Loucy (cell line): ENCODE measurements at regions not wholly inside any gene's neighbourhood (a gene's known extent, or its start where the extent isn't known, plus 50 kb on each side); places are given as distances from the start of the nearest gene placed in this dataset.

ENCODE experiments used
- H2AFZ ChIP-seq: fragments of 200-600 bp; sonication (generic); 2 replicates; pipeline ENCODE4 v1.6.0; 2016; ENCODE audit warnings: antibody characterized with exemption, mild to moderate bottlenecking, low read length, moderate library complexity
- H3F3A ChIP-seq: fragments of 200-600 bp; 2 replicates; pipeline ENCODE4 v1.6.0; 2016; ENCODE audit warnings: antibody characterized with exemption, low read depth, mild to moderate bottlenecking
- H3K27me3 ChIP-seq: fragments of 200-600 bp; sonication (generic); 2 replicates; pipeline ENCODE4 v1.6.1; 2014; ENCODE audit warnings: low read length, mild to moderate bottlenecking; ENCODE audit not compliant: insufficient read depth, poor library complexity, severe bottlenecking
- H3K36me3 ChIP-seq: fragments of 200-600 bp; sonication (generic); 2 replicates; pipeline ENCODE4 v1.6.1; 2016; ENCODE audit warnings: low read length; ENCODE audit not compliant: insufficient read depth
- H3K4me1 ChIP-seq: fragments of 200-600 bp; sonication (generic); 2 replicates; pipeline ENCODE4 v1.5.1; 2014; ENCODE audit warnings: low read length, mild to moderate bottlenecking; ENCODE audit not compliant: insufficient read depth, poor library complexity, severe bottlenecking
- H3K4me2 ChIP-seq: fragments of 200-600 bp; sonication (generic); 2 replicates; pipeline ENCODE4 v1.6.0; 2014; ENCODE audit warnings: antibody characterized with exemption, low read length, low read depth, mild to moderate bottlenecking; ENCODE audit not compliant: poor library complexity, severe bottlenecking
- H3K4me3 ChIP-seq: fragments of 200-600 bp; sonication (generic); 2 replicates; pipeline ENCODE4 v1.5.1; 2014; ENCODE audit warnings: low read length, mild to moderate bottlenecking, mixed read lengths; ENCODE audit not compliant: poor library complexity, severe bottlenecking
- H3K79me2 ChIP-seq: fragments of 200-600 bp; sonication (generic); 2 replicates; pipeline ENCODE4 v1.6.1; 2014; ENCODE audit warnings: low read length; ENCODE audit not compliant: insufficient read depth
- H3K9ac ChIP-seq: fragments of 200-600 bp; sonication (generic); 2 replicates; pipeline ENCODE4 v1.6.0; 2014; ENCODE audit warnings: mild to moderate bottlenecking, low read depth, low read length, moderate library complexity; ENCODE audit not compliant: poor library complexity, severe bottlenecking
- H3K9me2 ChIP-seq: fragments of 200-600 bp; sonication (generic); replicated peaks from 2 replicates; pipeline ENCODE4 v1.6.1; 2016; ENCODE audit warnings: low read depth, low read length, mixed read lengths
- H3K9me3 ChIP-seq: fragments of 200-600 bp; sonication (generic); 2 replicates; pipeline ENCODE4 v1.6.1; 2014; ENCODE audit warnings: mild to moderate bottlenecking, antibody characterized with exemption, low read length, low read depth; ENCODE audit not compliant: insufficient read depth
- H4K20me1 ChIP-seq: fragments of 200-600 bp; sonication (generic); 2 replicates; pipeline ENCODE4 v1.6.0; 2014; ENCODE audit warnings: antibody characterized with exemption, low read length, mild to moderate bottlenecking; ENCODE audit not compliant: insufficient read depth, poor library complexity, severe bottlenecking
- EZH2phosphoT487 ChIP-seq: fragments of 200-600 bp; IDR thresholded peaks from 2 replicates; pipeline ENCODE4 v1.6.1; 2018; ENCODE audit warnings: antibody characterized with exemption, mild to moderate bottlenecking, moderate library complexity, borderline replicate concordance
- TF ChIP-seq, protein P1 (sequence below): fragments of 200-600 bp; sonication (generic); conservative IDR thresholded peaks from 2 replicates; pipeline ENCODE4 v1.5.1; 2014; ENCODE audit warnings: mild to moderate bottlenecking, antibody characterized with exemption, low read length

- Histone ChIP-seq H3K4me1 (peaks cover 9% of the 10 kb centered on the region), H2AFZ (no peak overlapping the region)
Observed at GRCh38 chr6:41455410-41455809, 90.8 kb upstream of the FOXP4 start.

DNA sequence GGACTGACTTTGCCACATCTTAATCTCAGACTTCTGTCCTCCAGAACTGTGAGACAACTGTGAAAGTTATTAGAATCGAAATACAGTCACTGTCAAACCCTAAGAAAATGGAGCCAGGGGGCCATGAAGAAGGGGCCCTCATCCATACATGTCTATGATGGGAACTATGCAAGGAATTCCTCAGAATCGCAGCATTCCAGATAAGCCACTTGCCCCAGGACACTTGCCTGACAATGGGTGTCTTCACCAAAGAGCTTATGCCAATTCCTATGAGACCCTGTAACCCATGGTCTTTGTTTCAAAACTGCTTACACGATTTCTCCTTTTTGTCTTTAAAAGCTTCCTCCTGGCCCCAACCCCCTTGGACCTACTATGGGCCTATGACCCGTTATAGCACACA is 90.4 kb upstream of the FOXP4 start:
- Histone ChIP-seq H3K27me3 (no peaks in the 10 kb centered on the region), H3K9me2 (no peaks in the 10 kb centered on the region), H2AFZ (no peak overlapping the region), H3K4me1 (peaks cover 9% of the 10 kb centered on the region), H3K9ac (peak overlapping the region; percentile 37), H3K79me2 (no peaks in the 10 kb centered on the region), H4K20me1 (no peaks in the 10 kb centered on the region), H3F3A (no peaks in the 10 kb centered on the region), H3K9me3 (no peaks in the 10 kb centered on the region), H3K36me3 (no peaks in the 10 kb centered on the region), H3K4me2 (no peak overlapping the region), H3K4me3 (no peak overlapping the region)
- no peak for TF ChIP-seq EZH2phosphoT487
- TF ChIP-seq, protein P1, sequence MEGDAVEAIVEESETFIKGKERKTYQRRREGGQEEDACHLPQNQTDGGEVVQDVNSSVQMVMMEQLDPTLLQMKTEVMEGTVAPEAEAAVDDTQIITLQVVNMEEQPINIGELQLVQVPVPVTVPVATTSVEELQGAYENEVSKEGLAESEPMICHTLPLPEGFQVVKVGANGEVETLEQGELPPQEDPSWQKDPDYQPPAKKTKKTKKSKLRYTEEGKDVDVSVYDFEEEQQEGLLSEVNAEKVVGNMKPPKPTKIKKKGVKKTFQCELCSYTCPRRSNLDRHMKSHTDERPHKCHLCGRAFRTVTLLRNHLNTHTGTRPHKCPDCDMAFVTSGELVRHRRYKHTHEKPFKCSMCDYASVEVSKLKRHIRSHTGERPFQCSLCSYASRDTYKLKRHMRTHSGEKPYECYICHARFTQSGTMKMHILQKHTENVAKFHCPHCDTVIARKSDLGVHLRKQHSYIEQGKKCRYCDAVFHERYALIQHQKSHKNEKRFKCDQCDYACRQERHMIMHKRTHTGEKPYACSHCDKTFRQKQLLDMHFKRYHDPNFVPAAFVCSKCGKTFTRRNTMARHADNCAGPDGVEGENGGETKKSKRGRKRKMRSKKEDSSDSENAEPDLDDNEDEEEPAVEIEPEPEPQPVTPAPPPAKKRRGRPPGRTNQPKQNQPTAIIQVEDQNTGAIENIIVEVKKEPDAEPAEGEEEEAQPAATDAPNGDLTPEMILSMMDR: no peak

More at GRCh38 chr6:41455410-41455809, 90.8 kb upstream of the FOXP4 start:
- H3K4me2 ChIP-seq: no peak overlapping the region
- no peaks in the 10 kb centered on the region for H3F3A ChIP-seq
- H3K27me3 ChIP-seq: no peaks in the 10 kb centered on the region
- H3K36me3 ChIP-seq: no peaks in the 10 kb centered on the region
- no peaks in the 10 kb centered on the region for H4K20me1 ChIP-seq
- TF ChIP-seq EZH2phosphoT487: no peak
- TF ChIP-seq, protein P1: no peak
- H3K9me3 ChIP-seq: no peaks in the 10 kb centered on the region
- peak overlapping the region; percentile 37 for H3K9ac ChIP-seq
- no peaks in the 10 kb centered on the region for H3K9me2 ChIP-seq
- H3K79me2 ChIP-seq: no peaks in the 10 kb centered on the region
- H3K4me3 ChIP-seq: no peak overlapping the region

DNA sequence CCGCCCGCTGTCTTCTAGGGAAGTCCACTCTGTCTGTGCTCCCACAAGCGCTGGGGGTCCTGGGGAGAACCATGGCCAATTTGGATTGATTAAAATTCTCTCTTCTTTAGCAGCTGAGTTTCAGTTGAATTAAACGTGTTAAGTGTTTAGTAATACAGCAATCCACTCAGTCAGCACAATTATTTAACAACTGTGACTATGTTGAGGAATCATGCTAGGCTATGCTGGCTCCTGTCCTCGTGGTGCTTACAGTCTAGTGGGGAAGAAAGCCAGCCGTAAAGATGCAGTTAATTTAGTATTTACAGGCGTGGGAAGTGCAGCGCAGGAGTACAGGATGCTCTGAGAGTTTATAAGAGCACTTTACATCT is 88.9 kb upstream of the FOXP4 start:
- Histone ChIP-seq H3K79me2 (no peaks in the 10 kb centered on the region), H3K4me2 (no peak overlapping the region), H3K9me3 (no peaks in the 10 kb centered on the region), H3K9ac (no peak overlapping the region), H3K27me3 (no peaks in the 10 kb centered on the region), H2AFZ (no peak overlapping the region), H3K4me3 (no peak overlapping the region), H3F3A (no peaks in the 10 kb centered on the region), H3K4me1 (peaks cover 9% of the 10 kb centered on the region), H4K20me1 (no peaks in the 10 kb centered on the region), H3K9me2 (no peaks in the 10 kb centered on the region), H3K36me3 (no peaks in the 10 kb centered on the region)
- no peak for TF ChIP-seq EZH2phosphoT487
- TF ChIP-seq, protein P1: no peak
